ENCODE measurements at regions not wholly inside any gene's neighbourhood (a gene's known extent, or its start where the extent isn't known, plus 50 kb on each side); places are given as distances from the start of the nearest gene placed in this dataset.

GRCh38 chr2:6459138-6459537 lies 406.6 kb downstream of the CMPK2 start:
- TF ChIP-seq CTCF (IDR thresholded peaks at IDR 0.05) (no peak), EZH2 (IDR thresholded peaks at IDR 0.05; ENCODE audit: borderline replicate concordance, insufficient read depth, low read depth, low read length, poor library complexity, severe bottlenecking) (no peak)

Measured in B cell (primary cell).